Pancreas (tissue), 10 donors: ENCODE measurements at regions not wholly inside any gene's neighbourhood (a gene's known extent, or its start where the extent isn't known, plus 50 kb on each side); places are given as distances from the start of the nearest gene placed in this dataset.

Experiments used
- ATAC-seq, 4 donors: fragments of 200-7000 bp; cut with Tn5 transposase; one replicate each; pipeline versions ENCODE4 v1.8.0 to v1.9.1; 2020; ENCODE audit warnings: mild to moderate bottlenecking in 4 of 4, moderate library complexity in 4 of 4
- DNase-seq, 6 donors: peaks; one replicate each; pipeline ENCODE4 v3.0.0-alpha.2; 2020
- FAIRE-seq: peaks from 2 replicates; lab custom pipeline; 2012; peaks lifted over from hg19 to GRCh38; lab: Jason Lieb, UNC
- H3K27ac ChIP-seq, 4 donors: fragments of 200-600 bp; sonication (generic); 1 replicate in 3 of 4; 2 replicates in 1 of 4; pipeline versions ENCODE4 v1.5.0 to v1.8.0; 2020
- H3K27me3 ChIP-seq, 4 donors: fragments of 200-600 bp; one replicate each; pipeline ENCODE4 v1.8.0; 2021
- H3K36me3 ChIP-seq, 3 donors: fragments of 200-600 bp; sonication (generic) in 1 of 3; one replicate each; pipeline versions ENCODE4 v1.5.0 to v1.8.0; 2020 to 2021
- H3K4me1 ChIP-seq, 3 donors: fragments of 200-600 bp; one replicate each; pipeline ENCODE4 v1.8.0; 2021
- H3K4me3 ChIP-seq, 4 donors: fragments of 200-600 bp; sonication (generic) in 2 of 4; one replicate each; pipeline versions ENCODE4 v1.5.0 to v1.8.0; 2020 to 2021
- H3K9me3 ChIP-seq, 4 donors: fragments of 200-600 bp; one replicate each; pipeline ENCODE4 v1.8.0; 2021
- CTCF ChIP-seq, 4 donors: fragments of 200-600 bp; sonication (generic) in 3 of 4; IDR thresholded peaks; one replicate each; pipeline versions ENCODE4 v1.5.0 to v1.8.0; 2021; ENCODE audit warnings: antibody characterized with exemption in 4 of 4
- WGBS, 2 donors: extraction: QIAGEN DNeasy Blood & Tissue Kit; methylation state at CpG; one replicate each; pipeline ENCODE4 v1.1.7; 2013; 5-methylcytosine and 5-hydroxymethylcytosine counted together
- intact Hi-C, 3 donors: fragments of 100-400 bp; cut with DNase I; formaldehyde crosslinking; loops; one replicate each; pipeline versions ENCODE4 v1.11.1 to v1.14.2; 2022
- donor health status: healthy with polysubstance abuse.
- donor health status: DM: no; HTN: no; CAD: no; lungs with moderate emphysema.
- donor health status: DM: no; HTN: no; CAD: no.
- donor health status: control.
- donor health status: control.
- donor health status: Bipolar disorder and iron deficiency.
- donor health status: DM: yes; HTN: yes; CAD: no.
- donor health status: DM: no; HTN: no; CAD: no.
- donor health status: DM: no; HTN: no; CAD: no.
- donor health status: DM: yes; HTN: yes; CAD: no.

DNA sequence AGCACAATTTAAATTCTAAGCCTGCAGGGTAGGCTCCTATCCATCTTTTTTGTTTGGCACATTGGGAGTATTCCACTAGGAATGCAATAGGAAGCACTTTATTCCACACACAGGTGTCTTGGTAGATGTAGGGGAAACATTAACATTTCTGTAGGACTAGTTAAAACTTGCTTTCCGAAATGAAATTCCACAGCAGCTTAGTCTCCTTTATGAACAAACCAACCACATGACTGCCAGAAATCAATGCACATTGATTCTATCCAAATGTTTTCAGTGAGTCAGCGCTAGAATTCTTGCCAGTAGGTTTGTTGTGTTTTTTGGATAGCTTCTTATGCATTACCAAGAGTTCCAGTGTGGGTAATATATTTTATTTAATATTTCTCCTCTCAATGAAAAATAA lies 207.9 kb upstream of the CSNK1A1L start:
- no peak for FAIRE-seq
- no peak for TF ChIP-seq CTCF (IDR thresholded peaks at IDR 0.05)
- 32 to 39% methylated on average over 2 of the region's 2 CpGs for WGBS, 2 donors
- Histone ChIP-seq H3K27ac (no peak overlapping the region), H3K36me3 (no peaks in the 10 kb centered on the region), H3K27me3 (no peaks in the 10 kb centered on the region), H3K4me1 (no peaks in the 10 kb centered on the region), H3K4me3 (no peak overlapping the region), H3K9me3 (no peaks in the 10 kb centered on the region)
- no peak for DNase-seq
- no peak for ATAC-seq
- intact Hi-C loops: no loop called here

DNA sequence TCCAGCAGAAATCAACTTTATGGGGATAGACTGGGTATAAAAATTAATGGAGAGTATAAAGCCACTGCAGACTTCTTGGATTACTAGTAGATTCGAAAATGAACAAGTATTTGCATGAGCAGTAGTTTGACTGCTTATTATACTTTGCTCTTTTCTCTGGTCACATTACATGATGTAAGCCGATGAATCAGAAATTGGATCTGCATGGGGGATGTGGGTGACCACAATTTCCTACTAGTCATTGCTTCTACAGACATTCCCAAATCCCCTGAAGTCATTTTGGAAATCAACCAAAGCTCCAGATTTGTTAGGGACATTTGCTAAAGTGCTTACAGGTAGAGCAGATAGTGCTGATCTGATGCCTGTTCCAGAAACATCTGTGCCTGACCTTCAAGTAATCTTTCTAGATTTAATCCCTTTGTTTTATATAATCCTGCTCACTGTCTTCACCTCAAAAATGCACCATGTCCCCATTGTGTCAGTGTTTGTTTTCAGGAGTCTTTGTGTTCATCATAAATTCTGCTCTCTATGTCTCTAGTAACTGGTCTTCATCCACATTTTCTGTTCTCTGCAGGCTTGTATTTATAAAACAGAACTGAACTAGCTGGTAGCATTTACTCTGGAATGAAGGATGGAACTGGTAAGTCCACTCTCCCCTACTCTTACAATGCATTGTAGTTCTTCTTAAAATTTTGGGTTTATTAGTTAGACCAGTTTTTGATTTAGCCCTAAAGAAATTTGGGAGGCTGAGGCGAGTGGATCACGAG lies 201.5 kb upstream of the CSNK1A1L start:
- intact Hi-C loops: no loop called here
- TF ChIP-seq CTCF (IDR thresholded peaks at IDR 0.05): no peak
- H3K4me1 ChIP-seq: no peaks in the 10 kb centered on the region
- ATAC-seq (peak in 1 of 4 donors; percentile 36), FAIRE-seq (no peak), DNase-seq (no peak)
- H3K9me3 ChIP-seq: no peaks in the 10 kb centered on the region
- H3K27ac ChIP-seq: no peak overlapping the region
- no peaks in the 10 kb centered on the region for H3K27me3 ChIP-seq
- WGBS, 2 donors: 60 to 69% methylated on average over 4 of the region's 4 CpGs
- H3K4me3 ChIP-seq: no peak overlapping the region
- H3K36me3 ChIP-seq: no peaks in the 10 kb centered on the region

- H3K36me3 ChIP-seq: no peaks in the 10 kb centered on the region
- no peaks in the 10 kb centered on the region for H3K27me3 ChIP-seq
- TF ChIP-seq CTCF (IDR thresholded peaks at IDR 0.05): no peak
- DNase-seq (no peak), ATAC-seq (no peak), FAIRE-seq (no peak)
- 72 to 89% methylated on average over 2 of the region's 2 CpGs for WGBS, 2 donors
- H3K27ac ChIP-seq: no peak overlapping the region
- intact Hi-C loops: no loop called here
- H3K4me3 ChIP-seq: no peak overlapping the region
- H3K9me3 ChIP-seq: no peaks in the 10 kb centered on the region
- H3K4me1 ChIP-seq: no peaks in the 10 kb centered on the region
Measured at GRCh38 chr13:37303606-37304005, 198.1 kb upstream of the CSNK1A1L start.

- Histone ChIP-seq H3K4me3 (no peak overlapping the region), H3K9me3 (no peaks in the 10 kb centered on the region), H3K27ac (no peak overlapping the region), H3K27me3 (no peaks in the 10 kb centered on the region), H3K36me3 (no peaks in the 10 kb centered on the region), H3K4me1 (no peaks in the 10 kb centered on the region)
- intact Hi-C loops: no loop called here
- TF ChIP-seq CTCF (IDR thresholded peaks at IDR 0.05): no peak
- DNase-seq: no peak
- 39 to 56% methylated on average over 1 of the region's 1 CpG for WGBS, 2 donors
- no peak for ATAC-seq
- no peak for FAIRE-seq
Measured at GRCh38 chr13:37302686-37303085, 197.2 kb upstream of the CSNK1A1L start.

- H3K9me3 ChIP-seq: no peaks in the 10 kb centered on the region
- DNase-seq (no peak), ATAC-seq (no peak), FAIRE-seq (no peak)
- no peak for TF ChIP-seq CTCF (IDR thresholded peaks at IDR 0.05)
- no peaks in the 10 kb centered on the region for H3K36me3 ChIP-seq
- H3K4me1 ChIP-seq: no peaks in the 10 kb centered on the region
- no peaks in the 10 kb centered on the region for H3K27me3 ChIP-seq
- H3K27ac ChIP-seq: no peak overlapping the region
- 40 to 42% methylated on average over 3 of the region's 3 CpGs for WGBS, 2 donors
- intact Hi-C loops: no loop called here
- H3K4me3 ChIP-seq: no peak overlapping the region
Measured at GRCh38 chr13:37295573-37295972, 190.1 kb upstream of the CSNK1A1L start.
